Left lung (tissue), 4 donors: ENCODE measurements at regions not wholly inside any gene's neighbourhood (a gene's known extent, or its start where the extent isn't known, plus 50 kb on each side); places are given as distances from the start of the nearest gene placed in this dataset.
A peak's percentile ranks its signal among the peaks of the same experiment; 100 is the strongest.

Experiments used
- ATAC-seq: fragments of 200-7000 bp; cut with Tn5 transposase; one replicate; pipeline ENCODE4 v1.9.1; 2020; ENCODE audit warnings: moderate library complexity
- DNase-seq, 4 donors: peaks; one replicate each; pipeline ENCODE4 v3.0.0-alpha.2; 2013 to 2020
- H3K27ac ChIP-seq, 2 donors: fragments of 200-600 bp; sonication (generic) in 1 of 2; one replicate each; pipeline versions ENCODE4 v1.5.0 to v1.8.0; 2020 to 2021
- H3K27me3 ChIP-seq, 2 donors: fragments of 200-600 bp; sonication (generic) in 1 of 2; one replicate each; pipeline versions ENCODE4 v1.5.0 to v1.8.0; 2020 to 2021
- H3K36me3 ChIP-seq, 2 donors: fragments of 200-600 bp; sonication (generic) in 1 of 2; one replicate each; pipeline versions ENCODE4 v1.5.0 to v1.8.0; 2020 to 2021
- H3K4me1 ChIP-seq, 2 donors: fragments of 200-600 bp; one replicate each; pipeline ENCODE4 v1.8.0; 2021
- H3K4me3 ChIP-seq, 2 donors: fragments of 200-600 bp; sonication (generic) in 1 of 2; one replicate each; pipeline versions ENCODE4 v1.5.0 to v1.8.0; 2020 to 2021; ENCODE audit warnings: mild to moderate bottlenecking in 1 of 2
- H3K9me3 ChIP-seq, 2 donors: fragments of 200-600 bp; sonication (generic) in 1 of 2; one replicate each; pipeline versions ENCODE4 v1.5.0 to v1.8.0; 2020 to 2021
- CTCF ChIP-seq, 2 donors: fragments of 200-600 bp; sonication (generic) in 1 of 2; IDR thresholded peaks; one replicate each; pipeline versions ENCODE4 v1.5.0 to v1.8.0; 2021; ENCODE audit warnings: antibody characterized with exemption in 2 of 2
- intact Hi-C, 2 donors: fragments of 100-400 bp; cut with DNase I; formaldehyde crosslinking; loops; one replicate each; pipeline versions ENCODE4 v1.11.2 to v1.14.2; 2022
- donor health status: DM: no; HTN: yes; CAD: no.
- donor health status: DM: no; HTN: no; CAD: no.

GRCh38 chr18:60112369-60112768 is 212.6 kb downstream of the PMAIP1 start:
- ATAC-seq = no peak
- no peak for DNase-seq
- H3K4me1 ChIP-seq = no peaks in the 10 kb centered on the region
- TF ChIP-seq CTCF (IDR thresholded peaks at IDR 0.05) = no peak
- H3K4me3 ChIP-seq = no peak overlapping the region
- no peaks in the 10 kb centered on the region for H3K36me3 ChIP-seq
- intact Hi-C loops = no loop called here
- H3K27me3 ChIP-seq = no peaks in the 10 kb centered on the region
- no peak overlapping the region for H3K27ac ChIP-seq
- H3K9me3 ChIP-seq = no peaks in the 10 kb centered on the region

- no peaks in the 10 kb centered on the region for H3K27me3 ChIP-seq
- no peak for TF ChIP-seq CTCF (IDR thresholded peaks at IDR 0.05)
- no peaks in the 10 kb centered on the region for H3K9me3 ChIP-seq
- no peak overlapping the region for H3K27ac ChIP-seq
- ATAC-seq = no peak
- intact Hi-C loops = no loop called here
- H3K36me3 ChIP-seq = no peaks in the 10 kb centered on the region
- DNase-seq = no peak
- H3K4me3 ChIP-seq = no peak overlapping the region
- H3K4me1 ChIP-seq = no peaks in the 10 kb centered on the region
Measured at GRCh38 chr18:60111525-60111924, 211.7 kb downstream of the PMAIP1 start.

DNA sequence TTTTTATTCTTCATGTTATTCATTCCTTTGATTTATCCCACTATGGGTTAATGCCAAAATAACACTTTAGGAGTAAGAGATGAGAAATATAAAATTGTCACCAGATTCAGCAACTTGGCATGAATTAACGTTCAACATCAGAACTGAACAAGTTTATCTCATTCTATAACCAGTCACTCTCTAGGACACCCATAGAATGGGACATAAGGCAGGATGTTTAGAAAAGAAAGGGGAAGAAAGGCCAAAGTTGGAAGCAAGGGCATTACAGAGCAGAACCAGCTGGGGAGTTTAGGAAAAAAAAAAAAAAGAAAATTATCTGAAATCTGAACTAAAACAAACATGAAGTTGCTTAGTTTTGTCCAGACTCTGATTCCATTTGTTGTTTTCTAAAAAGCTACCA is 211.0 kb downstream of the PMAIP1 start:
- no peak for ATAC-seq
- Histone ChIP-seq H3K36me3 (no peaks in the 10 kb centered on the region), H3K4me1 (no peaks in the 10 kb centered on the region), H3K4me3 (no peak overlapping the region), H3K27ac (no peak overlapping the region), H3K27me3 (no peaks in the 10 kb centered on the region), H3K9me3 (no peaks in the 10 kb centered on the region)
- peak in 2 of 4 donors; percentile 53 to 70 for DNase-seq
- intact Hi-C loops = no loop called here
- TF ChIP-seq CTCF (IDR thresholded peaks at IDR 0.05) = no peak

- H3K36me3 ChIP-seq = no peaks in the 10 kb centered on the region
- TF ChIP-seq CTCF (IDR thresholded peaks at IDR 0.05) = no peak
- no peak overlapping the region for H3K27ac ChIP-seq
- no peak overlapping the region for H3K4me3 ChIP-seq
- no peaks in the 10 kb centered on the region for H3K4me1 ChIP-seq
- ATAC-seq = peak; percentile 66
- no peak for DNase-seq
- intact Hi-C loops = no loop called here
- no peaks in the 10 kb centered on the region for H3K27me3 ChIP-seq
- H3K9me3 ChIP-seq = no peaks in the 10 kb centered on the region
Measured at GRCh38 chr18:60100778-60101177, 201.0 kb downstream of the PMAIP1 start.

DNA sequence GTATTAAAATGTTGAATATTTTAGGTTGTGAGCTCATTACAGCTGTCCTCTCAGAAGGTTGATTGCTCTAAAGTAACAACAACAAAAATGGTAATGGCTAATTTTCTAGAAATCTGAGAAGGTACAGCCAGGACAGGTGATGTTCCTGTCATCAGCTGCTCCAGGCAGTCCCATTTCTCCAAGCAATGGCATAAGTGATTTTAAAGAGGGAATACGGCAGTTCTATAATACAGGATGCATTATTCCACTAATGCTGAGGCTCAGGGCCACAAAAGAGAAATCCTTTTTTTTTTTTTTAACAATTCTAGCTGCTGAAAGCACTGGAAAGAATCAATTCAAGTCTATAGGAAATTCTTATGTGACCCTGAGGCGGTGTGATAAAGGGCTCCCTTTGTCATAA is 199.9 kb downstream of the PMAIP1 start:
- no peak for DNase-seq
- intact Hi-C loops = no loop called here
- H3K4me3 ChIP-seq = no peak overlapping the region
- no peak for TF ChIP-seq CTCF (IDR thresholded peaks at IDR 0.05)
- no peaks in the 10 kb centered on the region for H3K36me3 ChIP-seq
- H3K27me3 ChIP-seq = no peaks in the 10 kb centered on the region
- H3K27ac ChIP-seq = no peak overlapping the region
- ATAC-seq = no peak
- H3K9me3 ChIP-seq = no peaks in the 10 kb centered on the region
- H3K4me1 ChIP-seq = no peaks in the 10 kb centered on the region
